ENCODE measurements at regions not wholly inside any gene's neighbourhood (a gene's known extent, or its start where the extent isn't known, plus 50 kb on each side); places are given as distances from the start of the nearest gene placed in this dataset.

DNA sequence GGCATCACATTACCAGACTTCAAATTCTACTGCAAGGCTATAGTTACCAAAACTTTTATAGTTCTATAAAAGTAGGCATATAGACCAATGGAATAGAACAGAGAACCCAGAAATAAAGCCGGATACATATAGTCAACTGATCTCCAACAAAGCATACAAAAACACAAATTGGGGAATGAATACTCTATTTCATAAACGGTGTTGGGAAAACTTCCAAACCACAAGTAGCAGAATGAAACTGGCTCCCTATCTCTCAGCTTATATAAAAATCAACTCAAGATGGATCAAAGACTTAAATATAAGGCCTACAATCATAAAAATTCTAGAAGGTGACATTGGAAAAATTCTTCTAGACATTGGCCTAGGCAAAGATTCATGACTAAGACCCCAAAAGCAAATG lies 187.9 kb upstream of the PLXNC1 start:
- H3K27ac Mint-ChIP-seq = no peak overlapping the region
- H3K4me3 Mint-ChIP-seq = no peak overlapping the region
- DNase-seq = no peak
- Histone ChIP-seq H3K4me1 (ENCODE audit: control insufficient read depth, insufficient read depth, low read length) (no peaks in the 10 kb centered on the region), H3K36me3 (ENCODE audit: control insufficient read depth, insufficient read depth, low read length) (no peaks in the 10 kb centered on the region), H3K4me3 (ENCODE audit: low read length) (no peak overlapping the region), H3K27me3 (ENCODE audit: control insufficient read depth, insufficient read depth, low read length, poor library complexity, severe bottlenecking) (no peaks in the 10 kb centered on the region), H3K27ac (ENCODE audit: low read depth, low read length) (no peak overlapping the region), H3K9ac (ENCODE audit: extremely low read depth, low read length, poor library complexity, severe bottlenecking) (no peak overlapping the region), H3K9me3 (ENCODE audit: control insufficient read depth, low read length) (peaks cover 17% of the 10 kb centered on the region)
- H3K9me3 Mint-ChIP-seq = peaks cover 10% of the 10 kb centered on the region
- H3K27me3 Mint-ChIP-seq (ENCODE audit: insufficient read depth) = peaks cover 6% of the 10 kb centered on the region
- 47% methylated on average over 2 of the region's 2 CpGs; no CpG with 5 or more reads in 1 of the 2 experiments for WGBS, 2 experiments (ENCODE audit: insufficient coverage in 1 of 2, insufficient read length in 1 of 2)
- H3K36me3 Mint-ChIP-seq (ENCODE audit: low read depth) = no peaks in the 10 kb centered on the region
- H3K4me1 Mint-ChIP-seq = no peaks in the 10 kb centered on the region
- TF ChIP-seq, protein P1, sequence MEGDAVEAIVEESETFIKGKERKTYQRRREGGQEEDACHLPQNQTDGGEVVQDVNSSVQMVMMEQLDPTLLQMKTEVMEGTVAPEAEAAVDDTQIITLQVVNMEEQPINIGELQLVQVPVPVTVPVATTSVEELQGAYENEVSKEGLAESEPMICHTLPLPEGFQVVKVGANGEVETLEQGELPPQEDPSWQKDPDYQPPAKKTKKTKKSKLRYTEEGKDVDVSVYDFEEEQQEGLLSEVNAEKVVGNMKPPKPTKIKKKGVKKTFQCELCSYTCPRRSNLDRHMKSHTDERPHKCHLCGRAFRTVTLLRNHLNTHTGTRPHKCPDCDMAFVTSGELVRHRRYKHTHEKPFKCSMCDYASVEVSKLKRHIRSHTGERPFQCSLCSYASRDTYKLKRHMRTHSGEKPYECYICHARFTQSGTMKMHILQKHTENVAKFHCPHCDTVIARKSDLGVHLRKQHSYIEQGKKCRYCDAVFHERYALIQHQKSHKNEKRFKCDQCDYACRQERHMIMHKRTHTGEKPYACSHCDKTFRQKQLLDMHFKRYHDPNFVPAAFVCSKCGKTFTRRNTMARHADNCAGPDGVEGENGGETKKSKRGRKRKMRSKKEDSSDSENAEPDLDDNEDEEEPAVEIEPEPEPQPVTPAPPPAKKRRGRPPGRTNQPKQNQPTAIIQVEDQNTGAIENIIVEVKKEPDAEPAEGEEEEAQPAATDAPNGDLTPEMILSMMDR (conservative IDR thresholded peaks at IDR 0.05) = no peak

DNA sequence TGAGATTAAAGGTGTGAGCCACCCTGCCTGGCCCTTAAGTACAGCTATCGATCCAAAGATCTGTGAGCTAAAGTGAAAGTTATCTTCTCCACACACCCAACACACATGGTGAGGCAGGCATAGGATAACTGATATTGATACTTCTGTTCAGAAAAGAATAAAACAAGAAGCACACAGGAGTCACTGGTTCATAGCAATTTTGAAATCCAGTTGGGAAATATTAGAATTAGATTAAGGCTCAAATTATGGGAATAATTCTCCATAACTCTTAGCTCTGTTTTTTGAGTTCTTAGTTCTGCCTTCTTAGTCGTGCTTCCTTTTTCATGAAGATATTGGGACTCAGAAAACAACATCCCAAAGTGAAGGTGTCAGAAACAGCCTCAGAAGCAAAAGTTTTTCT lies 186.0 kb upstream of the PLXNC1 start:
- Mint-ChIP-seq H3K27me3 (ENCODE audit: insufficient read depth) (peaks cover 11% of the 10 kb centered on the region), H3K9me3 (peaks cover 4% of the 10 kb centered on the region), H3K27ac (no peak overlapping the region), H3K36me3 (ENCODE audit: low read depth) (no peaks in the 10 kb centered on the region), H3K4me1 (no peaks in the 10 kb centered on the region), H3K4me3 (no peak overlapping the region)
- no peaks in the 10 kb centered on the region for H3K27me3 ChIP-seq (ENCODE audit: control insufficient read depth, insufficient read depth, low read length, poor library complexity, severe bottlenecking)
- no peak for DNase-seq
- H3K27ac ChIP-seq (ENCODE audit: low read depth, low read length) = no peak overlapping the region
- H3K4me3 ChIP-seq (ENCODE audit: low read length) = no peak overlapping the region
- H3K36me3 ChIP-seq (ENCODE audit: control insufficient read depth, insufficient read depth, low read length) = no peaks in the 10 kb centered on the region
- no peaks in the 10 kb centered on the region for H3K4me1 ChIP-seq (ENCODE audit: control insufficient read depth, insufficient read depth, low read length)
- H3K9me3 ChIP-seq (ENCODE audit: control insufficient read depth, low read length) = peaks cover 8% of the 10 kb centered on the region
- no peak overlapping the region for H3K9ac ChIP-seq (ENCODE audit: extremely low read depth, low read length, poor library complexity, severe bottlenecking)
- 0 to 50% methylated on average over 1 to 2 of the region's 2 CpGs for WGBS, 2 experiments (ENCODE audit: insufficient coverage in 1 of 2, insufficient read length in 1 of 2)
- TF ChIP-seq, protein P1 (conservative IDR thresholded peaks at IDR 0.05) = no peak

DNA sequence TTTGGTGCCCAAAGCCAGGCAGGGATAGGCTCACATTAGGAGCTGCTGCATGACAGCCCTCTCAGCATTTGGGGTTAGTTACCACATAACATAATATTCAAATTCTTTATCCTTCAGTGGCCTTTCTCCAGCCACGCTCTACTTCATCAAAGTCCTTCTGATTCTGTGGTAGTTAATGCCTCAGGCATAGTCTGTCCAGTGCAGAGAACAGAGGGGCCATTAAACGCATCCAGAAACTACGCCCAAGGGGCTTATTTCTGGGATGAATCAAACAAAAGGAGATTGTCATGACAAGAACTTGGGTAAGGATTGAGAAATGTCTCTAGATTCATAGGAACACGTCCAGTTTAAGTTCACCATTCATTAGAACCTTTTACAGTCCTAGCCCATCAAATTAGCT lies 183.4 kb upstream of the PLXNC1 start:
- Mint-ChIP-seq H3K9me3 (peaks cover 4% of the 10 kb centered on the region), H3K4me1 (no peaks in the 10 kb centered on the region), H3K4me3 (no peak overlapping the region), H3K27ac (no peak overlapping the region), H3K27me3 (ENCODE audit: insufficient read depth) (peaks cover 12% of the 10 kb centered on the region), H3K36me3 (ENCODE audit: low read depth) (no peaks in the 10 kb centered on the region)
- Histone ChIP-seq H3K36me3 (ENCODE audit: control insufficient read depth, insufficient read depth, low read length) (no peaks in the 10 kb centered on the region), H3K4me1 (ENCODE audit: control insufficient read depth, insufficient read depth, low read length) (no peaks in the 10 kb centered on the region), H3K4me3 (ENCODE audit: low read length) (no peak overlapping the region), H3K27me3 (ENCODE audit: control insufficient read depth, insufficient read depth, low read length, poor library complexity, severe bottlenecking) (peaks cover 4% of the 10 kb centered on the region), H3K9ac (ENCODE audit: extremely low read depth, low read length, poor library complexity, severe bottlenecking) (no peak overlapping the region), H3K9me3 (ENCODE audit: control insufficient read depth, low read length) (peaks cover 8% of the 10 kb centered on the region), H3K27ac (ENCODE audit: low read depth, low read length) (no peak overlapping the region)
- WGBS, 2 experiments (ENCODE audit: insufficient coverage in 1 of 2, insufficient read length in 1 of 2) = 67 to 94% methylated on average over 2 to 4 of the region's 4 CpGs
- TF ChIP-seq, protein P1 (conservative IDR thresholded peaks at IDR 0.05) = no peak
- DNase-seq = no peak

Measured in endodermal cell (in vitro differentiated cells).